ENCODE measurements at regions not wholly inside any gene's neighbourhood (a gene's known extent, or its start where the extent isn't known, plus 50 kb on each side); places are given as distances from the start of the nearest gene placed in this dataset.

GRCh38 chr1:221873673-221874072 is 131.8 kb upstream of the DUSP10 start:
- H3K9me3 ChIP-seq (ENCODE audit: control insufficient read depth, low read depth, low read length): no peaks in the 10 kb centered on the region
- no peak for TF ChIP-seq CTCF (conservative IDR thresholded peaks at IDR 0.05)
- H3K79me2 ChIP-seq (ENCODE audit: insufficient read depth, low read length): no peaks in the 10 kb centered on the region
- H2BK20ac ChIP-seq (ENCODE audit: low read depth, low read length, poor library complexity, severe bottlenecking): no peak overlapping the region
- H3K23me2 ChIP-seq (ENCODE audit: insufficient read length, low read depth, low read length, poor library complexity, severe bottlenecking): no peaks in the 10 kb centered on the region
- H3K4ac ChIP-seq (ENCODE audit: low read depth, low read length): no peak overlapping the region
- no peaks in the 10 kb centered on the region for H4K20me1 ChIP-seq (ENCODE audit: control insufficient read depth, insufficient read depth, insufficient read length)
- H3K27me3 Mint-ChIP-seq (ENCODE audit: low read depth): no peaks in the 10 kb centered on the region
- H3K27me3 ChIP-seq (ENCODE audit: insufficient read depth, low read length): no peaks in the 10 kb centered on the region
- no peak overlapping the region for H2BK120ac ChIP-seq (ENCODE audit: low read depth, low read length, poor library complexity, severe bottlenecking)
- H3K36me3 Mint-ChIP-seq (ENCODE audit: insufficient read depth in 1 of 3, low read depth in 3 of 3): no peaks in the 10 kb centered on the region; a peak in 1 of 7 replicates
- no peak overlapping the region for H3K27ac Mint-ChIP-seq
- no peak overlapping the region for H3T11ph ChIP-seq (ENCODE audit: low read length)
- H3K27ac ChIP-seq (ENCODE audit: insufficient read length, low read depth, low read length): no peak overlapping the region
- H3K79me1 ChIP-seq (ENCODE audit: insufficient read depth, low read depth, low read length, poor library complexity, severe bottlenecking): no peaks in the 10 kb centered on the region
- no peak overlapping the region for H3K14ac ChIP-seq (ENCODE audit: insufficient read depth, low read length)
- no peak overlapping the region for H4K5ac ChIP-seq (ENCODE audit: insufficient read length, low read depth, low read length)
- H3K56ac ChIP-seq (ENCODE audit: insufficient read length, low read depth, low read length): no peak overlapping the region
- H3K4me3 Mint-ChIP-seq: no peak overlapping the region
- WGBS (ENCODE audit: extremely low coverage, insufficient read length, low lambda C conversion rate): no CpG with 5 or more reads among the region's 2 CpGs
- no peak overlapping the region for H4K91ac ChIP-seq (ENCODE audit: insufficient read length, low read depth, low read length)
- no peaks in the 10 kb centered on the region for H3K4me1 ChIP-seq (ENCODE audit: insufficient read depth, low read length)
- no peak overlapping the region for H2BK12ac ChIP-seq (ENCODE audit: insufficient read length, low read depth, low read length)
- H3K18ac ChIP-seq (ENCODE audit: insufficient read length, low read depth, low read length): no peak overlapping the region
- H2BK5ac ChIP-seq (ENCODE audit: insufficient read length, low read length): no peak overlapping the region
- H3K9me3 Mint-ChIP-seq: no peaks in the 10 kb centered on the region
- H3K4me2 ChIP-seq (ENCODE audit: insufficient read depth, insufficient read length, low read length): no peak overlapping the region
- H2AFZ ChIP-seq (ENCODE audit: low read length): no peak overlapping the region
- DNase-seq: no peak
- no peak overlapping the region for H3K9ac ChIP-seq (ENCODE audit: extremely low read depth, insufficient read length, low read length)
- H2BK15ac ChIP-seq (ENCODE audit: low read depth, low read length): no peak overlapping the region
- no peak overlapping the region for H3K23ac ChIP-seq (ENCODE audit: insufficient read length, low read depth, low read length)
- no peak overlapping the region for H4K8ac ChIP-seq (replicated peaks; ENCODE audit: insufficient read length, low read depth, low read length)
- H2AK5ac ChIP-seq (ENCODE audit: insufficient read length, low read length): no peak overlapping the region
- peaks cover 0 to 4% of the 10 kb centered on the region in 2 experiments; a peak in 1 of 4 replicates for H3K4me1 Mint-ChIP-seq
